H1 (cell line): ENCODE measurements at regions not wholly inside any gene's neighbourhood (a gene's known extent, or its start where the extent isn't known, plus 50 kb on each side); places are given as distances from the start of the nearest gene placed in this dataset.

ENCODE experiments used
- RFX5 ChIP-seq: IDR thresholded peaks from 2 replicates; pipeline ENCODE4 v1.6.1; 2011; ENCODE audit warnings: low read depth, low read length, improper control_type of control experiment, borderline replicate concordance
- SIN3A ChIP-seq, 2 experiments: IDR thresholded peaks in 1 of 2; conservative IDR thresholded peaks in 1 of 2; 2 replicates each; pipeline ENCODE4 v1.6.1; 2011 to 2012; ENCODE audit warnings: low read length in 2 of 2, improper control_type of control experiment in 1 of 2, low read depth in 1 of 2, mild to moderate bottlenecking in 1 of 2
- SIRT6 ChIP-seq: IDR thresholded peaks from one replicate; pipeline ENCODE4 v1.7.1; 2012; ENCODE audit warnings: low read length, inconsistent platforms
- TCF12 ChIP-seq: IDR thresholded peaks from 2 replicates; pipeline ENCODE4 v1.6.1; 2011; ENCODE audit warnings: low read depth, mild to moderate bottlenecking, low read length

GRCh38 chr7:137151690-137152052 lies 191.9 kb downstream of the PTN start (continued):
- no peak for TF ChIP-seq SIN3A (conservative IDR thresholded peaks at IDR 0.05 in 1 of 2, IDR thresholded peaks at IDR 0.05 in 1 of 2; ENCODE audit: low read depth in 1 of 2, low read length in 2 of 2)
- TF ChIP-seq RFX5 = no peak
- TF ChIP-seq SIRT6 = no peak
- no peak for TF ChIP-seq TCF12
- TF ChIP-seq, all 59 proteins: peak for 0
